ENCODE measurements at regions not wholly inside any gene's neighbourhood (a gene's known extent, or its start where the extent isn't known, plus 50 kb on each side); places are given as distances from the start of the nearest gene placed in this dataset.

DNA sequence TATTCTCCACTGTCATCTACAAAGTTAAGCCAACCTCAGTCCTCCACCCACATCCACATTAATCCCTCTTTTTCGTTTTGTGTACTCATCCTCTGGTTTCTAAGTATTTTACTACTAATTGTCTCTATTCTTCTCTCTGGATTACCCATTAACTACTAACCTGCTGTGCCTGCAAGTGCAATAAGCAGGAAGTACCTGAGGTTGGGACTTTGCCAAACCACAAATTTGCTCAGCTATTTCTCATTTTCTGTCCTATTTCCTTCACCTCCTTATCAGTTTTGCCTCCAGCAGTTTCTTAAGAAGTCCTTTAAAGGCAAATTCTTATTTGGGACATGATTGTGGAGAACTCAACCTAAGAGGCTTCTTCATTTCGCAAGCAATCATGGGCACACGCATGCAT, 1708.9 kb downstream of the SLITRK5 start:
- no peak overlapping the region for H3K27ac ChIP-seq
- no peaks in the 10 kb centered on the region for H3K9me3 ChIP-seq (ENCODE audit: control insufficient read depth, low read length)
- no peak overlapping the region for H3K9ac ChIP-seq

GRCh38 chr13:89382981-89383380, 1711.8 kb downstream of the SLITRK5 start:
- H3K79me2 ChIP-seq: no peaks in the 10 kb centered on the region
- H3K4me2 ChIP-seq (ENCODE audit: low read length): no peak overlapping the region
- H3K27me3 ChIP-seq (ENCODE audit: control insufficient read depth, insufficient read depth, low read length): no peaks in the 10 kb centered on the region
- no peak overlapping the region for H3K27ac ChIP-seq
- no peak overlapping the region for H3K9ac ChIP-seq
- no peaks in the 10 kb centered on the region for H3K4me1 ChIP-seq
- no peak overlapping the region for H2AFZ ChIP-seq
- no peak for TF ChIP-seq CTCF (IDR thresholded peaks at IDR 0.05)
- no peaks in the 10 kb centered on the region for H3K9me3 ChIP-seq (ENCODE audit: control insufficient read depth, low read length)
- H3K4me3 ChIP-seq (ENCODE audit: low read depth, low read length): no peak overlapping the region
- no peaks in the 10 kb centered on the region for H3K36me3 ChIP-seq (ENCODE audit: control insufficient read depth, insufficient read depth, low read length)

More for the DNA sequence above, 1708.9 kb downstream of the SLITRK5 start:
- Histone ChIP-seq H3K4me2 (ENCODE audit: low read length) (no peak overlapping the region), H2AFZ (no peak overlapping the region), H3K4me3 (ENCODE audit: low read depth, low read length) (no peak overlapping the region), H3K79me2 (no peaks in the 10 kb centered on the region), H3K36me3 (ENCODE audit: control insufficient read depth, insufficient read depth, low read length) (no peaks in the 10 kb centered on the region), H3K4me1 (no peaks in the 10 kb centered on the region), H3K27me3 (ENCODE audit: control insufficient read depth, insufficient read depth, low read length) (no peaks in the 10 kb centered on the region)
- no peak for TF ChIP-seq CTCF (IDR thresholded peaks at IDR 0.05)

DNA sequence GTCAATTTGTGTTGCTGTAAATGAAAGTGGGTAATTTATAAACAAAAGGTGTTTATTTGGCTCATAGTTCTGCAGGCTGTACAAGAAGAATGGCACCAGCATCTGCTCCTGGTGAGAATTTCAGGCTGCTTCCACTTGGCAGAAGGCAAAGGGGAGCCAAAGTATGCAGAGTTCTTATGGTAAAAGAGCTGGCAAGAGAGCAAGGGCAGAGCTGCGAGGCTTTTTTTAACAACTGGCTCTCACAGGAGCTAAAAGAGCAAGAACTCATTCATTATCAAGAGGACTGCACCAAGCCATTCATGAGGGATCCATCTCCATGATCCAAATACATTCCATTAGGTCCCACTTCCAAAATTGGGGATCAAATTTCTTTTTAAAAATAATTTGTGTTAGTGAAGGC, 1712.7 kb downstream of the SLITRK5 start:
- H2AFZ ChIP-seq: no peak overlapping the region
- no peak overlapping the region for H3K27ac ChIP-seq
- no peak for TF ChIP-seq CTCF (IDR thresholded peaks at IDR 0.05)
- H3K79me2 ChIP-seq: no peaks in the 10 kb centered on the region
- H3K9me3 ChIP-seq (ENCODE audit: control insufficient read depth, low read length): no peaks in the 10 kb centered on the region
- no peak overlapping the region for H3K9ac ChIP-seq
- H3K4me3 ChIP-seq (ENCODE audit: low read depth, low read length): no peak overlapping the region
- H3K4me2 ChIP-seq (ENCODE audit: low read length): no peak overlapping the region
- H3K36me3 ChIP-seq (ENCODE audit: control insufficient read depth, insufficient read depth, low read length): no peaks in the 10 kb centered on the region
- H3K4me1 ChIP-seq: no peaks in the 10 kb centered on the region
- H3K27me3 ChIP-seq (ENCODE audit: control insufficient read depth, insufficient read depth, low read length): no peaks in the 10 kb centered on the region

DNA sequence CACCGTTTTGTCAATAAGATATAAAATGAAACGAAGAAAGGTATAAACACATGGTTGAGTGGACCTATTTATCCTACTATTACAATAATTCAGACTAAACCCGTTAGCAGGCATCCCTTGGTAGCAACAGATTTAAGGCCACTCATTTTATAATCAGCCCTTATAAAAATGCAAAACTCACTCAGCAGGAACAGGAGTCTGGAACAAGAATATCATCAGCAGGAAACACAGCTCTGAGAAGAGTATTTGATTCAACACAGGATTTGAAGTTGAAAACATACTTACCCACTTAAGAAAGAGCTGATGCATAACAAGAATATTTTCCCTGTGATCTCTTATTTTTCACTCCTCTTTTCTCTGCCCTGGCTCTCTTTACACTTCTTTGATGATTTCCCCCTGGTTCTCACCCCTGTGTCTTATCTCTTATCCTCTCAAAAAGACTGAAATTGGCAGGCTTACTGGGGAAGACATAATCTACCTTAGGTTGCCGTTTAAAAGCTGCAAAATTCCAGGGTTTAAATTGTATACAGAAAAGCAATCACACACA, 1722.7 kb downstream of the SLITRK5 start:
- Histone ChIP-seq H3K27ac (no peak overlapping the region), H3K36me3 (ENCODE audit: control insufficient read depth, insufficient read depth, low read length) (no peaks in the 10 kb centered on the region), H2AFZ (no peak overlapping the region), H3K79me2 (no peaks in the 10 kb centered on the region), H3K9me3 (ENCODE audit: control insufficient read depth, low read length) (no peaks in the 10 kb centered on the region), H3K4me1 (no peaks in the 10 kb centered on the region), H3K27me3 (ENCODE audit: control insufficient read depth, insufficient read depth, low read length) (no peaks in the 10 kb centered on the region), H3K4me2 (ENCODE audit: low read length) (no peak overlapping the region), H3K4me3 (ENCODE audit: low read depth, low read length) (no peak overlapping the region), H3K9ac (no peak overlapping the region)
- no peak for TF ChIP-seq CTCF (IDR thresholded peaks at IDR 0.05)

GRCh38 chr13:89401264-89401675, 1730.1 kb downstream of the SLITRK5 start:
- Histone ChIP-seq H3K27me3 (ENCODE audit: control insufficient read depth, insufficient read depth, low read length) (no peaks in the 10 kb centered on the region), H3K9me3 (ENCODE audit: control insufficient read depth, low read length) (no peaks in the 10 kb centered on the region), H3K4me3 (ENCODE audit: low read depth, low read length) (no peak overlapping the region), H3K4me2 (ENCODE audit: low read length) (no peak overlapping the region), H2AFZ (no peak overlapping the region), H3K79me2 (no peaks in the 10 kb centered on the region), H3K9ac (no peak overlapping the region), H3K36me3 (ENCODE audit: control insufficient read depth, insufficient read depth, low read length) (no peaks in the 10 kb centered on the region), H3K27ac (no peak overlapping the region), H3K4me1 (no peaks in the 10 kb centered on the region)
- no peak for TF ChIP-seq CTCF (IDR thresholded peaks at IDR 0.05)

All from parathyroid adenoma (tissue), 2 donors.